ENCODE measurements at regions not wholly inside any gene's neighbourhood (a gene's known extent, or its start where the extent isn't known, plus 50 kb on each side); places are given as distances from the start of the nearest gene placed in this dataset.

DNA sequence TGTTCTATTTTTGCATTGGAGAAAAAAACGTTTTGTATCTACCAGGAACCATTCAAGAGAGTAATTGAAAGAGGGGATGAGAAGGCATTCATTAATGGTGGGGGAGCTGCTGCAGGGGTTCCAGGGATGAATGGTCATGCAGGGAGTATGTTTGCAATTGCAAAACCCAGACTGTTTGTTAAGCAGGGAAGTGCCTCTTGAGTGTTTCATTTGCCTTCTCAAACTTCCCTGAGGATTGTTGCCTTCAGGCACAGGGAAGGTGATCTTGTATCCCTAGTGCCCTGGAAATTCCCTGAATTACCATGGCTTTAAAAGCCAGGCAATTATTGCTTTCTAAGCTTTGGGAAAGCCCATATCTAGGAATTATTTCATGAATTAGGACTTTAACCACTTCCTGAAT is 172.7 kb upstream of the NLGN4Y start:
- Histone ChIP-seq H3K79me2 (ENCODE audit: insufficient read depth, low read length) (no peaks in the 10 kb centered on the region), H3F3A (ENCODE audit: insufficient read depth, low read length) (no peaks in the 10 kb centered on the region), H3K36me3 (ENCODE audit: insufficient read depth, low read length) (no peaks in the 10 kb centered on the region), H3K27me3 (ENCODE audit: insufficient read depth, low read length) (no peaks in the 10 kb centered on the region), H3K4me3 (ENCODE audit: low read depth, low read length, poor library complexity, severe bottlenecking) (no peak overlapping the region), H3K9me3 (ENCODE audit: low read length) (no peaks in the 10 kb centered on the region), H3K9me2 (ENCODE audit: low read depth, low read length) (no peaks in the 10 kb centered on the region), H3K4me2 (ENCODE audit: low read length) (no peak overlapping the region), H2AFZ (ENCODE audit: low read length) (no peak overlapping the region), H3K27ac (ENCODE audit: low read depth, low read length, poor library complexity, severe bottlenecking) (no peak overlapping the region), H3K4me1 (ENCODE audit: insufficient read depth, low read length, severe bottlenecking) (no peaks in the 10 kb centered on the region), H3K9ac (ENCODE audit: low read length) (no peak overlapping the region), H4K20me1 (ENCODE audit: insufficient read depth, low read length) (no peaks in the 10 kb centered on the region)
- TF ChIP-seq, protein P1, sequence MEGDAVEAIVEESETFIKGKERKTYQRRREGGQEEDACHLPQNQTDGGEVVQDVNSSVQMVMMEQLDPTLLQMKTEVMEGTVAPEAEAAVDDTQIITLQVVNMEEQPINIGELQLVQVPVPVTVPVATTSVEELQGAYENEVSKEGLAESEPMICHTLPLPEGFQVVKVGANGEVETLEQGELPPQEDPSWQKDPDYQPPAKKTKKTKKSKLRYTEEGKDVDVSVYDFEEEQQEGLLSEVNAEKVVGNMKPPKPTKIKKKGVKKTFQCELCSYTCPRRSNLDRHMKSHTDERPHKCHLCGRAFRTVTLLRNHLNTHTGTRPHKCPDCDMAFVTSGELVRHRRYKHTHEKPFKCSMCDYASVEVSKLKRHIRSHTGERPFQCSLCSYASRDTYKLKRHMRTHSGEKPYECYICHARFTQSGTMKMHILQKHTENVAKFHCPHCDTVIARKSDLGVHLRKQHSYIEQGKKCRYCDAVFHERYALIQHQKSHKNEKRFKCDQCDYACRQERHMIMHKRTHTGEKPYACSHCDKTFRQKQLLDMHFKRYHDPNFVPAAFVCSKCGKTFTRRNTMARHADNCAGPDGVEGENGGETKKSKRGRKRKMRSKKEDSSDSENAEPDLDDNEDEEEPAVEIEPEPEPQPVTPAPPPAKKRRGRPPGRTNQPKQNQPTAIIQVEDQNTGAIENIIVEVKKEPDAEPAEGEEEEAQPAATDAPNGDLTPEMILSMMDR (IDR thresholded peaks at IDR 0.05; ENCODE audit: low read length) = no peak
- no peak for TF ChIP-seq EZH2 (IDR thresholded peaks at IDR 0.05; ENCODE audit: borderline replicate concordance, low read length)

DNA sequence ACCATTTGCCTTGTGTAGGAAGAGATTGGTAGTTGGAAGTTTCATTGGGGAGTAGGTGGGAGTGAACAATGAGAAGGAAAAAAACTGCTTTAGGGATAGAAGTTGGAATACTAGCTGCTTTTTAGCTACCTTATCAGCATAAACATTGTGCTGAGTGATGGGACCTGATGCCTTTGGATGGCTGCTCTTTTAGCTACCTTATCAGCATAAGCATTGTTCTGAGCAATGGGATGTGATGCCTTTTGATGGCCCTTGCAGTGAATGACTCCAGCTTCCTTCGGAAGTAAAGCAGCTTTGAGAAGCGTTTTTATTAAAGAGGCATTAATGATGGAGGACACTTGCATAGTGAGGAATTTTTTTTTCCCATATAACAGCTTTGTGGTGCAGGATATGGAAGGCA is 168.2 kb upstream of the NLGN4Y start:
- no peaks in the 10 kb centered on the region for H3F3A ChIP-seq (ENCODE audit: insufficient read depth, low read length)
- no peaks in the 10 kb centered on the region for H4K20me1 ChIP-seq (ENCODE audit: insufficient read depth, low read length)
- H3K27ac ChIP-seq (ENCODE audit: low read depth, low read length, poor library complexity, severe bottlenecking) = no peak overlapping the region
- H3K9me2 ChIP-seq (ENCODE audit: low read depth, low read length) = no peaks in the 10 kb centered on the region
- TF ChIP-seq EZH2 (IDR thresholded peaks at IDR 0.05; ENCODE audit: borderline replicate concordance, low read length) = no peak
- TF ChIP-seq, protein P1 (IDR thresholded peaks at IDR 0.05; ENCODE audit: low read length) = no peak
- H3K36me3 ChIP-seq (ENCODE audit: insufficient read depth, low read length) = no peaks in the 10 kb centered on the region
- no peak overlapping the region for H3K4me3 ChIP-seq (ENCODE audit: low read depth, low read length, poor library complexity, severe bottlenecking)
- no peak overlapping the region for H3K9ac ChIP-seq (ENCODE audit: low read length)
- H2AFZ ChIP-seq (ENCODE audit: low read length) = no peak overlapping the region
- H3K79me2 ChIP-seq (ENCODE audit: insufficient read depth, low read length) = no peaks in the 10 kb centered on the region
- H3K27me3 ChIP-seq (ENCODE audit: insufficient read depth, low read length) = no peaks in the 10 kb centered on the region
- no peaks in the 10 kb centered on the region for H3K9me3 ChIP-seq (ENCODE audit: low read length)
- no peaks in the 10 kb centered on the region for H3K4me1 ChIP-seq (ENCODE audit: insufficient read depth, low read length, severe bottlenecking)
- no peak overlapping the region for H3K4me2 ChIP-seq (ENCODE audit: low read length)

GRCh38 chrY:14360748-14361500 is 163.4 kb upstream of the NLGN4Y start:
- Histone ChIP-seq H3K79me2 (ENCODE audit: insufficient read depth, low read length) (no peaks in the 10 kb centered on the region), H3K9ac (ENCODE audit: low read length) (no peak overlapping the region), H2AFZ (ENCODE audit: low read length) (no peak overlapping the region), H3K27ac (ENCODE audit: low read depth, low read length, poor library complexity, severe bottlenecking) (no peak overlapping the region), H3K27me3 (ENCODE audit: insufficient read depth, low read length) (no peaks in the 10 kb centered on the region), H3K4me2 (ENCODE audit: low read length) (no peak overlapping the region), H4K20me1 (ENCODE audit: insufficient read depth, low read length) (no peaks in the 10 kb centered on the region), H3K9me3 (ENCODE audit: low read length) (no peaks in the 10 kb centered on the region), H3K36me3 (ENCODE audit: insufficient read depth, low read length) (no peaks in the 10 kb centered on the region), H3K4me3 (ENCODE audit: low read depth, low read length, poor library complexity, severe bottlenecking) (no peak overlapping the region), H3K4me1 (ENCODE audit: insufficient read depth, low read length, severe bottlenecking) (no peaks in the 10 kb centered on the region), H3K9me2 (ENCODE audit: low read depth, low read length) (no peaks in the 10 kb centered on the region), H3F3A (ENCODE audit: insufficient read depth, low read length) (no peaks in the 10 kb centered on the region)
- TF ChIP-seq, protein P1 (IDR thresholded peaks at IDR 0.05; ENCODE audit: low read length) = no peak
- TF ChIP-seq EZH2 (IDR thresholded peaks at IDR 0.05; ENCODE audit: borderline replicate concordance, low read length) = no peak
